Ectodermal cell (in vitro differentiated cells): ENCODE measurements at regions not wholly inside any gene's neighbourhood (a gene's known extent, or its start where the extent isn't known, plus 50 kb on each side); places are given as distances from the start of the nearest gene placed in this dataset.

Source experiments
- H3K27ac ChIP-seq: 2 replicates; pipeline ENCODE4 v1.7.0; 2013; ENCODE audit warnings: mild to moderate bottlenecking, low read depth, low read length; ENCODE audit not compliant: insufficient read depth, poor library complexity, severe bottlenecking
- H3K27me3 ChIP-seq: 2 replicates; pipeline ENCODE4 v1.7.0; 2013; ENCODE audit warnings: mild to moderate bottlenecking, low read length; ENCODE audit not compliant: insufficient read depth, control insufficient read depth, poor library complexity, severe bottlenecking
- H3K36me3 ChIP-seq: one replicate; pipeline ENCODE4 v1.7.0; 2013; ENCODE audit warnings: low read length; ENCODE audit not compliant: control insufficient read depth, insufficient read depth
- H3K4me1 ChIP-seq: one replicate; pipeline ENCODE4 v1.7.0; 2013; ENCODE audit warnings: low read length; ENCODE audit not compliant: control insufficient read depth, insufficient read depth
- H3K4me3 ChIP-seq: 2 replicates; pipeline ENCODE4 v1.7.0; 2013; ENCODE audit warnings: low read depth, low read length, control low read depth; ENCODE audit not compliant: insufficient read depth
- H3K9me3 ChIP-seq: 2 replicates; pipeline ENCODE4 v1.7.0; 2013; ENCODE audit warnings: mild to moderate bottlenecking, low read length, moderate library complexity; ENCODE audit not compliant: control insufficient read depth
- WGBS, 2 experiments: methylation state at CpG; one replicate each; pipeline ENCODE4 v1.1.7; 2013; ENCODE audit warnings: missing lambda C conversion rate in 2 of 2; 5-methylcytosine and 5-hydroxymethylcytosine counted together

- Histone ChIP-seq H3K4me1 (no peaks in the 10 kb centered on the region), H3K4me3 (no peak overlapping the region), H3K27me3 (no peaks in the 10 kb centered on the region), H3K36me3 (no peaks in the 10 kb centered on the region), H3K27ac (no peak overlapping the region), H3K9me3 (no peaks in the 10 kb centered on the region)
- 81 to 84% methylated on average over 2 to 3 of the region's 4 CpGs for WGBS, 2 experiments
These were observed 120.8 kb upstream of the ARHGAP20 start for GRCh38 chr11:110833033-110833484.

GRCh38 chr11:110832539-110832938 is 120.3 kb upstream of the ARHGAP20 start:
- Histone ChIP-seq H3K9me3 (no peaks in the 10 kb centered on the region), H3K27ac (no peak overlapping the region), H3K27me3 (no peaks in the 10 kb centered on the region), H3K4me1 (no peaks in the 10 kb centered on the region), H3K4me3 (no peak overlapping the region), H3K36me3 (no peaks in the 10 kb centered on the region)
- WGBS, 2 experiments: 86 to 100% methylated on average over 2 of the region's 2 CpGs

GRCh38 chr11:110832080-110832479 is 119.8 kb upstream of the ARHGAP20 start:
- H3K27ac ChIP-seq: no peak overlapping the region
- no peak overlapping the region for H3K4me3 ChIP-seq
- no peaks in the 10 kb centered on the region for H3K9me3 ChIP-seq
- H3K4me1 ChIP-seq: no peaks in the 10 kb centered on the region
- no peaks in the 10 kb centered on the region for H3K36me3 ChIP-seq
- H3K27me3 ChIP-seq: no peaks in the 10 kb centered on the region
- WGBS, 2 experiments: 92 to 99% methylated on average over 2 of the region's 2 CpGs

GRCh38 chr11:110830747-110831146 is 118.5 kb upstream of the ARHGAP20 start:
- H3K27me3 ChIP-seq: no peaks in the 10 kb centered on the region
- 94% methylated on average over 5 of the region's 5 CpGs for WGBS, 2 experiments
- no peaks in the 10 kb centered on the region for H3K36me3 ChIP-seq
- no peak overlapping the region for H3K4me3 ChIP-seq
- no peaks in the 10 kb centered on the region for H3K4me1 ChIP-seq
- no peaks in the 10 kb centered on the region for H3K9me3 ChIP-seq
- no peak overlapping the region for H3K27ac ChIP-seq

GRCh38 chr11:110830344-110830743 is 118.1 kb upstream of the ARHGAP20 start:
- 82 to 83% methylated on average over 7 of the region's 7 CpGs for WGBS, 2 experiments
- H3K27me3 ChIP-seq: no peaks in the 10 kb centered on the region
- no peaks in the 10 kb centered on the region for H3K9me3 ChIP-seq
- no peaks in the 10 kb centered on the region for H3K36me3 ChIP-seq
- H3K4me3 ChIP-seq: no peak overlapping the region
- no peak overlapping the region for H3K27ac ChIP-seq
- no peaks in the 10 kb centered on the region for H3K4me1 ChIP-seq

GRCh38 chr11:110829873-110830272 is 117.6 kb upstream of the ARHGAP20 start:
- no peak overlapping the region for H3K27ac ChIP-seq
- H3K27me3 ChIP-seq: no peaks in the 10 kb centered on the region
- no peak overlapping the region for H3K4me3 ChIP-seq
- H3K4me1 ChIP-seq: no peaks in the 10 kb centered on the region
- H3K36me3 ChIP-seq: no peaks in the 10 kb centered on the region
- H3K9me3 ChIP-seq: no peaks in the 10 kb centered on the region

- Histone ChIP-seq H3K36me3 (no peaks in the 10 kb centered on the region), H3K27me3 (no peaks in the 10 kb centered on the region), H3K9me3 (no peaks in the 10 kb centered on the region), H3K4me3 (no peak overlapping the region), H3K4me1 (no peaks in the 10 kb centered on the region), H3K27ac (no peak overlapping the region)
- 67 to 91% methylated on average over 1 of the region's 1 CpG for WGBS, 2 experiments
These were observed 115.8 kb upstream of the ARHGAP20 start for GRCh38 chr11:110828086-110828485.

GRCh38 chr11:110827276-110827675 is 115.0 kb upstream of the ARHGAP20 start:
- H3K27ac ChIP-seq: no peak overlapping the region
- no peaks in the 10 kb centered on the region for H3K36me3 ChIP-seq
- H3K4me1 ChIP-seq: no peaks in the 10 kb centered on the region
- no peaks in the 10 kb centered on the region for H3K9me3 ChIP-seq
- H3K4me3 ChIP-seq: no peak overlapping the region
- 94 to 97% methylated on average over 1 of the region's 1 CpG for WGBS, 2 experiments
- no peaks in the 10 kb centered on the region for H3K27me3 ChIP-seq

GRCh38 chr11:110824912-110825620 is 112.8 kb upstream of the ARHGAP20 start:
- no peaks in the 10 kb centered on the region for H3K9me3 ChIP-seq
- H3K27me3 ChIP-seq: no peaks in the 10 kb centered on the region
- no peaks in the 10 kb centered on the region for H3K4me1 ChIP-seq
- 95 to 96% methylated on average over 3 of the region's 3 CpGs for WGBS, 2 experiments
- H3K36me3 ChIP-seq: no peaks in the 10 kb centered on the region
- no peak overlapping the region for H3K27ac ChIP-seq
- no peak overlapping the region for H3K4me3 ChIP-seq

- H3K36me3 ChIP-seq: no peaks in the 10 kb centered on the region
- no peaks in the 10 kb centered on the region for H3K27me3 ChIP-seq
- no peaks in the 10 kb centered on the region for H3K4me1 ChIP-seq
- H3K9me3 ChIP-seq: no peaks in the 10 kb centered on the region
- no peak overlapping the region for H3K27ac ChIP-seq
- H3K4me3 ChIP-seq: no peak overlapping the region
- WGBS, 2 experiments: 88 to 96% methylated on average over 5 to 6 of the region's 6 CpGs
These were observed 105.9 kb upstream of the ARHGAP20 start for GRCh38 chr11:110818032-110818687.
